Hindlimb muscle (tissue), 1 donor: ENCODE measurements at regions not wholly inside any gene's neighbourhood (a gene's known extent, or its start where the extent isn't known, plus 50 kb on each side); places are given as distances from the start of the nearest gene placed in this dataset.

Experiments
- DNase-seq: peaks from one replicate; pipeline ENCODE4 v3.0.0-alpha.2; 2013

DNA sequence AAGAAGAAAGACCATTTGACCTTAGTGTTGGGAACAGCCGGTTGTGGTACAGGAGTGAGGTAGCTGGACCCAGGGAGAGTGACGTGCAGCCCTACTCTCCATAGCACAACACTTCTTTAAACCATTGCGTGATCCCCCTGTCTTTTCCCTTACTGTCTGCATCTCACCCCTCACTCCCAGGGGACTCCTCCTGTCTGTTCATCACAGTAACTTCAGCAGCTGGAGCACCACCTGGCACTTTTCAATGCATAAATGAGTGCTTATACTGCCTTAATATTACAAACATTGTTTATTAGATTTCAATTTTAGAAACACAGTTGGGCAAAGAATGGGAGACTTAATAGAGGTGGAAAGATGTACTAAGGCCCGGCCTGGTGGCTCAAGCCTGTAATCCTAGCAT lies 285.5 kb downstream of the UQCRFS1 start:
- no peak for DNase-seq

- DNase-seq = no peak
Measured at GRCh38 chr19:28920269-28921066, 292.5 kb downstream of the UQCRFS1 start.

- DNase-seq = no peak
Measured at GRCh38 chr19:28917621-28918020, 295.3 kb downstream of the UQCRFS1 start.

DNA sequence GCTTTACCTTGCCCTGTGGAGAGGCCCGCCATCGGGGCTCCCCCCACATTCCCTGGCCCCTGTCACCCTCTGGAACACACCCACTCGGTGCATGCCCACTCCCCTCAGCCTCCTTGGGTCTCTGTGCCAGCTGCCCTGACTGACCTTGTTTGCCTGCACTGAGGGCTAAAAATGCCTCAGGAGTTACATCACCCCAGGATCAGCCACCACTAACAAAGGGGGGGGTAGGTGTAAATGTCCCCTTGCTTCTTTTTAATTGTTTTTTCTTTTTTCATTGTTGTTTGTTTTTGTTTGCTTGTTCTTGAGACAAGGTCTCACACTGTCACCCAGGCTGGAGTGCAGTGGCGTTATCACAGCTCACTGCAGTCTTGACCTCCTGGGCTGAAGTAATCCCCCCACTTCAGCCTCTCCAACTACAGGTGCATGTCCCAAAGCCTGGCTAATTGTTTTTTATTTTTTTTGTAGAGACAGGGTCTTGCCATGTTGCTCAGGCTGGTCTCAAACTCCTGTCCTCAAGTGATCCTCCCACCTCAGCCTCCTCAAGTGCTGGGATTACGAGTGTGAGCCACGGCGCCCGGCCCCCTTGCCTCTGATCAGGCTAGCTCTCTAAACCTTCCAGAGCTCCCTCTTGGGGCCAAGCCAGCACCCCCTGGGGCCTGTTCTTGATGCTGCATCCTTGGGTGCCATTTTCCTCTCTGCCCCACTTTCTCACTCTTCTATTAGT lies 297.1 kb downstream of the UQCRFS1 start:
- no peak for DNase-seq

GRCh38 chr19:28915202-28915601 lies 297.7 kb downstream of the UQCRFS1 start:
- DNase-seq = no peak

- no peak for DNase-seq
Measured at GRCh38 chr19:28914173-28914572, 298.8 kb downstream of the UQCRFS1 start.

GRCh38 chr19:28913626-28914025 lies 299.3 kb downstream of the UQCRFS1 start:
- DNase-seq = no peak

DNA sequence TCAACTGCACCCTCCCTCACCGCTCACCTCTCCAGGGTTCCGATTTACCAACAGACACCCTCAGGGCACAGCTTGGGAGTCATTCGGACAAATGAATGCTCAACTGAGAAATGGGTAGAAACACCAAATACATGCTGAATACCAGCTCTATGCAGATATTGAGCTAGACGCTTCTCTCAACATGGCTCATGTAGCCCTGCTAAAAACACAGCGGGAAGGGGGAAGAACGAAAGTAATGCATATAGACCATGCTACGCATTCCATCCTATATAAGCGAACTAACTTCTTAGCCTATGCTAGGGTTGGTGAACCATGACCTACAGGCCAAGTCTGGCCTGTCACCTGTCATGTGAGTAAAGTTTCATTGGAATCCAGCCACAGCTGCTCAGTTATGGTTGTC lies 304.0 kb downstream of the UQCRFS1 start:
- DNase-seq = no peak

DNA sequence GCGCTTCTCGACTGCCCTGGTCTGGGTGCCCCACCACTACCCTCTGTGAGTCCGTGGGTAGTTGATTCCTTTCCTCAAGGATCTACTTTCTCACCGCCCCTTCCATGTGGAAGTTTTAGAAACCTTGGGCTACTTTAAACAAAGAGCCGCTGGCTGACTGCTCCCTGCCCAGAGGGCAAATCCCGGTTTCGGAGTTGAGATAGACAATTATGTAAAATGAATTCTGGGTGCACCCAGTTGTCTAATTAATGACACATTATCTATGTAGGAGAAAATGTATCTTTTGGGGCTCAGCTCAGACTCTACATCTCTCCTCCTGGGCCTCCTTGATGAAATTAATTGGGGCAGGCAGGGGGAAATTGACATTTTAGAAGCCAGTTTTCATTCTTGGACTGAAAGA lies 305.4 kb downstream of the UQCRFS1 start:
- DNase-seq = no peak

DNA sequence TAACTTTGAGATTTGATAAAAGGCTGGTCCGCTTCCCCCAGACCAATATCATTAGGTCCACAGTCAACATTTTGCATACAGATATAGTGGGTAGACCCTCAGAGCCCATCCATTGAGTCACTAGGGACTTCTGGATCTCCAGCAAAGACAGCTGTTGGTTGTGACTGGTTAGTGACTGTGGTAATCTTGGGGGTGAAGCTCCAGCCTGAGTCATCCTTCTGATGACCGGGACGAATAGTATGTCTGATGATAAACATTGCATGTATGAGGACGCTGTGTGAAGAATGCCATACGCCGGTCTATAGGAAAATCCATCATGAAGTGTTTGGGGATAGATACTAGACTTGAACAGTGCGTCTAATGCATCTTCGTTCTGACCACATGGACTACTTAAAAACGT lies 307.0 kb downstream of the UQCRFS1 start:
- no peak for DNase-seq

DNA sequence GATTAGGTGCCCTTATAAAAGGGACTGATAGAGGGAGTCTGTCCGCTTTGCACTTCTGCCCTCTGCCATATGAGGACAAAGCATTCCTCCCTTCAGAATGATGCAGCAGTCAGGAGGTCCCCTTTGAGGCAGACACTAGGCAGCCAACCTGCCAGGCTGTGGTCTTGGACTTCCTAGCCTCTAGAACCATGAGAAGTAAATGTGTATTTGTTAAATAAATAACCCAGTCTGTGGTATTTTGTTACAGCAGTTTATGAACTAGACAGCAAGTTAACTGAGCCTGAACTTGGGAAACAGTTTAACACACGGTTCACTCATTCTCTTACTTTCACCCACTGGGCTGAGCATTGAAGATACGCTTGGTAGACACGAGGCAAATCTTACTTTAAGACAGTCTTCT lies 313.2 kb downstream of the UQCRFS1 start:
- DNase-seq = no peak

DNA sequence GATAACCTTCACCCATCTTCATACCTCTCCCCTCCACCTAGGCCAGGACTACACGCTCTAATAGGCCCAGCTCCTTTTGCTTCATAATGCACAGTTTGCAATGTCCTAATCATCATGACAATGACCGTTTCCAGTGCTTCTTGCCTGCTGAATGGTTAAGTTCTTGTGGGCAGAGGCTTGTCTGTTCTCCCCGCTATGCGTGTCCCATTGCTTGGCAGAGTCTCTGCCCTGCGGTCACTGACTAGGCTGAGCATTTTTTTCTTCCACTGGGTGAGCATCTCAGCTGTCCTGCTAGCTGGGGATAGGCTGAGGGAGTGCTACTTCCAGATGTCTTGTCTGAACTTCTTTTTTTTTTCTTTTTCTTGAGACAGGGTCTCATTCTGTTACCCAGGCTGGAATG lies 314.7 kb downstream of the UQCRFS1 start:
- DNase-seq = no peak

DNA sequence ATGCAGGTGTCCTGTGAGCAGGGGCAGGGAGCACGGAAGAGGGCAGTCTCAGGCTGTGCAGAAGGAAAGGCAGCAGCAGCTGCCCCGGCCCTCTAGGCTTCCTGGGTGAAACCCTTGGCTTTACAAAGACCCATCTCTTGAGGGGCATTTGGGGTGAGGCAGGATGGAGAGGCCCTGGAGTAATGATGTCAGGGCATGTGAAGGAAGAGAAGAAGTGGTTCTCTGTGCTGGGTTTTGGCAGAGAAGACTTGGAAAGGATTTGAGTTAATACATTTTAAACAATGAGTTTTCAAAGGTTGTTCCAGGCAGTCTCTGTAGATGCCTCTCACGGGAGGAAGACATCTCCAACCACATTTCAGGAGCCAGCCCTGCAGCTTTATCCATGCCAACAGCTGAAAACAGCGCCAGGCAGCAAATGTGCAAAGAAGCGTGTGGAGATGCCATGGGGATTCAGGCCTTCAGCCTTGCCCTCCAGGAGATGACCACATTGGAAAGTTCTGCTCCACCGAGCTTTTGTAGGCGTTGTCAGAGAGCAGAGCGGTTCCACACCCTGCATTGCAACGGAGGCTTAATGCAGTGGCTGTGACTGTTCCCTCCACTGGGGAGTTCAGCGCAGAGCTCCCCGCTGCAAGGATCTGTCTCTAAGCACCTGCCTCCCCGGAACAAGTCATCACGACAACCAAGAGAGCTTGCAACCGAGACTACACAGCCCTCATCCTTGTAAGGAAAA lies 322.8 kb downstream of the UQCRFS1 start:
- DNase-seq = no peak

DNA sequence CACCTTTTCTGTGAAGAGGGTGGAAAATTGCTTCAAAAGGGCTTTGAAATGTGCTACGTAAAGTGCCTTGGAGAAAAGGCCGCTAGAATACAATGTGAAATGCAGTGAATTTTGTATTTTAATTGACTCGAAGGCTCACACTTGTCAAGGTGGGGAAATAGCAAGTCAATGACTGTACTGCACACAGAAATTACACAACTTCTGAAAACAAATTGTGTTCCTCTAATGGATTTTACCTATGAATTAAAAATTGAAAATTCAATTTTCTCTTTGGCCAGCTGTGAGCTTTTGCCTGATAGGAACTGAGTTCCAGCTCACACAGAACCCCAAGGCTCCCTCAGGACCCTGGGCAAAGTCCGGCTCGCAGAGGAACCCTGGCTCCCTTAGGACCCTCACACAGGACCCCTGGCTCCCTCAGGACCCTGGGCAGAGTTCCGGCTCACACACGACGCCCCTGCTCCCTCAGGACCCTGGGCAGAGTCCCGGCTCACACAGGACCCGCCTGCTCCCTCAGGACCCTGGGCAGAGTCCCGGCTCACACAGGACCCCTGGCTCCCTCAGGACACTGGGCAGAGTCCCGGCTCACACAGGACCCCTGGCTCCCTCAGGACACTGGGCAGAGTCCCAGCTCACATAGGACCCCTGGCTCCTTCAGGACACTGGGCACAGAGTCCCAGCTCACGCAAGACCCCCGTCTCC lies 324.9 kb downstream of the UQCRFS1 start:
- DNase-seq = no peak

- no peak for DNase-seq
Measured at GRCh38 chr19:28886708-28887107, 326.2 kb downstream of the UQCRFS1 start.

DNA sequence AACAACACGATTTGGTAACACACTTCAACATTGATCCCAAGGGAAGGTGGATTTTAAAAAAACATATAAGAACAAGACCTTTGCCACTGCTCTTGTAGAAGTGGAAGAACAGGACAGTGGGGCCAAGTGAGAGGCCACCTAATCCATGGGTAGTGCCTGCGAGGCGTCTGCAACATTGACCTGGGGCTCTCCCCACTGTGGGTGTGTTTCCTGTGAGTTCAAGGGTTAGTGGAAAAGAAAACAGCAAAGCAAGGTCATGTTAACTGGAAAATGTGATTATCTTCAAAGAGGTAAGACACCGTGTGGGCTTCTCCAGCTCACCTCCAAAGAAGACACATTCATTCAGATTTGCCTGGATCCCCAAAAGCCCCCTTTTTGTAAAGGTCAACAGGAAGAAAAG lies 327.0 kb downstream of the UQCRFS1 start:
- DNase-seq = no peak

GRCh38 chr19:28884786-28885476 lies 328.0 kb downstream of the UQCRFS1 start:
- no peak for DNase-seq

GRCh38 chr19:28883241-28883693 lies 329.7 kb downstream of the UQCRFS1 start:
- DNase-seq = no peak

DNA sequence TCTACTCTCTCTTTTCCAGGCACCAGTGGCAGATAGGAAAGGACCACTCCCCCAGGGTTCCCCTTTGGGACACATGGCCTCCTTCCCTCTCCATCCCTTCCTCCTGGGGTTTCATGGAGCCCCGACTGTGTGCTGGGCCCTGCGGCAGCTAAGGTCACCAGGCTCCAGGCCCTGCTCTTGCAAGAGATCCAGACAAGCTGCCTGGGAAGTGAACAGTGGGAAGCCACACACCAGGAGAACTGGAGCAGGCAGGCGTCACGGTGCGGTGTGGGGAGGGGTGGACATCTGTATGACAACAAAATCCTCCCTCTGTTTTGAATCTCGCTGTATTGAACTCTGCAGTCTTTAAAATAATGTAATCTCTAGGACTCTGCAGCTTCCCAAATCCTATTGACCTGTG lies 330.1 kb downstream of the UQCRFS1 start:
- no peak for DNase-seq

GRCh38 chr19:28881616-28882015 lies 331.3 kb downstream of the UQCRFS1 start:
- DNase-seq = no peak

DNA sequence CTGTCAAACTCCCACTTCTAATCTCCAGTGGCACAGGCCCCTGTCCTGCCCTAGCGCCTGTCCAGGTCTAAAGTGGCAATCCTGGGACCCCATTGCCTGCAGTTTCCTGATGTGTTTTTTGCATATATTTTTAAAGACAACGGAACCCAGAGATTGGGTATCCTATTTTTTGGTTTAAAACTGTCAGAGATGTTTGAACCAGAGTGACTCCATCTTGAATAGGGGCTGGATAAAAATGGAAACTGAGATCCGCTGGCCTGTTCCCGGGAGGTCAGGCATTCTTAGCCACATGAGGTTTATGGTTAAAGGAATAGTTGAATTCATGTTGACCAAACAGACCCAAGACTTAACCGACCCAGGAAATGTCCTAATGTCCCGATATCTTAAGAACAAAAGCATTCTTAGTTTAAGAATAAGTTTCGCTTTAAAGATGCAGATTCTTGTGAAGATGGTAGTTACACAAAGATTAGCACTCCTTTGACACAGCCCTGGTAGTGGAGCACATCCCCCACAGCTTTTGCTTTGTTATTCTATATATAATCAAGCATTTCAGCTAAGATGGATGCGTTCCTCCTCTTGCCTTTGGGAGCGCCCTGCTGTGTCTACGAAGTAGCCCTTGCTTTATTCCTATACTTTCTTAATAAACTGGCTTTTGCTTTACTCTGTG lies 332.1 kb downstream of the UQCRFS1 start:
- no peak for DNase-seq
